HG02759 (cell line): ENCODE measurements at regions not wholly inside any gene's neighbourhood (a gene's known extent, or its start where the extent isn't known, plus 50 kb on each side); places are given as distances from the start of the nearest gene placed in this dataset.

Source experiments
- ATAC-seq: cut with Tn5 transposase; IDR thresholded peaks from one replicate; pipeline ENCODE4 v1.9.1; 2021; ENCODE audit warnings: mild to moderate bottlenecking, moderate library complexity; ENCODE audit not compliant: unreplicated experiment

GRCh38 chr6:147711476-147711875 is 203.0 kb downstream of the SAMD5 start:
- no peak for ATAC-seq

GRCh38 chr6:147712841-147713240 is 204.4 kb downstream of the SAMD5 start:
- no peak for ATAC-seq

- ATAC-seq, result no peak
Measured at GRCh38 chr6:147715035-147715434, 206.5 kb downstream of the SAMD5 start.

GRCh38 chr6:147716434-147716833 is 207.9 kb downstream of the SAMD5 start:
- no peak for ATAC-seq

- ATAC-seq, result no peak
Measured at GRCh38 chr6:147717991-147718390, 209.5 kb downstream of the SAMD5 start.

GRCh38 chr6:147722158-147722557 is 213.7 kb downstream of the SAMD5 start:
- ATAC-seq, result no peak

- no peak for ATAC-seq
Measured at GRCh38 chr6:147724454-147724853, 216.0 kb downstream of the SAMD5 start.

GRCh38 chr6:147726342-147726741 is 217.9 kb downstream of the SAMD5 start:
- ATAC-seq, result no peak

- no peak for ATAC-seq
Measured at GRCh38 chr6:147728903-147729302, 220.4 kb downstream of the SAMD5 start.

GRCh38 chr6:147733686-147734085 is 225.2 kb downstream of the SAMD5 start:
- ATAC-seq, result no peak

- ATAC-seq, result no peak
Measured at GRCh38 chr6:147734151-147734550, 225.7 kb downstream of the SAMD5 start.

- ATAC-seq, result no peak
Measured at GRCh38 chr6:147735924-147736323, 227.4 kb downstream of the SAMD5 start.

- no peak for ATAC-seq
Measured at GRCh38 chr6:147737115-147737514, 228.6 kb downstream of the SAMD5 start.

- no peak for ATAC-seq
Measured at GRCh38 chr6:147738099-147738498, 229.6 kb downstream of the SAMD5 start.

GRCh38 chr6:147738516-147739162 is 230.1 kb downstream of the SAMD5 start:
- ATAC-seq, result peak; percentile 76

GRCh38 chr6:147740326-147740725 is 231.8 kb downstream of the SAMD5 start:
- no peak for ATAC-seq

GRCh38 chr6:147740916-147741315 is 232.4 kb downstream of the SAMD5 start:
- no peak for ATAC-seq

- ATAC-seq, result no peak
Measured at GRCh38 chr6:147741389-147741788, 232.9 kb downstream of the SAMD5 start.

GRCh38 chr6:147742440-147742839 is 233.9 kb downstream of the SAMD5 start:
- no peak for ATAC-seq

- no peak for ATAC-seq
Measured at GRCh38 chr6:147744012-147744411, 235.5 kb downstream of the SAMD5 start.

- ATAC-seq, result no peak
Measured at GRCh38 chr6:147749331-147749730, 240.8 kb downstream of the SAMD5 start.

- ATAC-seq, result no peak
Measured at GRCh38 chr6:147750413-147750812, 241.9 kb downstream of the SAMD5 start.

- no peak for ATAC-seq
Measured at GRCh38 chr6:147751232-147751631, 242.7 kb downstream of the SAMD5 start.
